ENCODE measurements at regions not wholly inside any gene's neighbourhood (a gene's known extent, or its start where the extent isn't known, plus 50 kb on each side); places are given as distances from the start of the nearest gene placed in this dataset.

GRCh38 chr3:56966104-56966503, 94.4 kb upstream of the SPATA12 start:
- WGBS, 5 donors: 90 to 98% (median 94%) methylated on average over 1 of the region's 1 CpG
- no peak for TF ChIP-seq POLR2A (IDR thresholded peaks at IDR 0.05)
- no peak for TF ChIP-seq POLR2AphosphoS5 (IDR thresholded peaks at IDR 0.05)
- TF ChIP-seq, protein P1, sequence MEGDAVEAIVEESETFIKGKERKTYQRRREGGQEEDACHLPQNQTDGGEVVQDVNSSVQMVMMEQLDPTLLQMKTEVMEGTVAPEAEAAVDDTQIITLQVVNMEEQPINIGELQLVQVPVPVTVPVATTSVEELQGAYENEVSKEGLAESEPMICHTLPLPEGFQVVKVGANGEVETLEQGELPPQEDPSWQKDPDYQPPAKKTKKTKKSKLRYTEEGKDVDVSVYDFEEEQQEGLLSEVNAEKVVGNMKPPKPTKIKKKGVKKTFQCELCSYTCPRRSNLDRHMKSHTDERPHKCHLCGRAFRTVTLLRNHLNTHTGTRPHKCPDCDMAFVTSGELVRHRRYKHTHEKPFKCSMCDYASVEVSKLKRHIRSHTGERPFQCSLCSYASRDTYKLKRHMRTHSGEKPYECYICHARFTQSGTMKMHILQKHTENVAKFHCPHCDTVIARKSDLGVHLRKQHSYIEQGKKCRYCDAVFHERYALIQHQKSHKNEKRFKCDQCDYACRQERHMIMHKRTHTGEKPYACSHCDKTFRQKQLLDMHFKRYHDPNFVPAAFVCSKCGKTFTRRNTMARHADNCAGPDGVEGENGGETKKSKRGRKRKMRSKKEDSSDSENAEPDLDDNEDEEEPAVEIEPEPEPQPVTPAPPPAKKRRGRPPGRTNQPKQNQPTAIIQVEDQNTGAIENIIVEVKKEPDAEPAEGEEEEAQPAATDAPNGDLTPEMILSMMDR (IDR thresholded peaks at IDR 0.05 in 8 of 11, conservative IDR thresholded peaks at IDR 0.05 in 3 of 11): no peak

DNA sequence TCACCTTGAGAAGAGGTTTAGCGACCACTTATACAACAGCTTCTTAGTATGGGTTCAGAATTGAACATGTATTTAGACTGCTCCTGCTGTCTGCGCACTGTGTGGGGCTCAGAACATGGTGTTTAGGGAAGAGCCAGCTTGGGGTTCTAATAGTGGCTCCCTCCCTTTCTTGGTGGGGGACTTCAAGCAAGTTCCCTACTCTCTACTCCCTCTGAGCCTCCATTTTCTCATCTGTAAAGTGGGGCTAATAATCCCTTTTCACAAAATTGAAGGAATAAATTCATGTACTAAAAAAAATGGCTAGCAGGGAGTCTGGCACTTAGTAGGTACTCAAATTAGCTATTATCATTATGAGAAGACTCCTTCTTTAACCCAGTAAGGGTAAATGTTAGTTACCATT, 97.5 kb upstream of the SPATA12 start:
- Histone ChIP-seq H3K4me1 (no peaks in the 10 kb centered on the region), H3K27ac (no peak overlapping the region), H3K36me3 (no peaks in the 10 kb centered on the region), H3K4me3 (no peak overlapping the region), H3K9me3 (peaks cover 0 to 16% (median 8%) of the 10 kb centered on the region in 8 donors), H3K27me3 (replicated peaks in 1 of 7) (no peaks in the 10 kb centered on the region)
- no peak for DNase-seq
- WGBS, 5 donors: 95 to 96% (median 95%) methylated on average over 2 of the region's 2 CpGs
- no peak for TF ChIP-seq POLR2A (IDR thresholded peaks at IDR 0.05)
- TF ChIP-seq POLR2AphosphoS5 (IDR thresholded peaks at IDR 0.05): no peak
- TF ChIP-seq, protein P1 (IDR thresholded peaks at IDR 0.05 in 8 of 11, conservative IDR thresholded peaks at IDR 0.05 in 3 of 11): no peak
- intact Hi-C loops (cut with DNase I; ENCODE audit: low total_unique reads): no loop called here

More at GRCh38 chr3:56966104-56966503, 94.4 kb upstream of the SPATA12 start:
- H3K4me1 ChIP-seq: peaks cover 0 to 15% (median 8%) of the 10 kb centered on the region in 6 donors
- no peak overlapping the region for H3K4me3 ChIP-seq
- H3K36me3 ChIP-seq: no peaks in the 10 kb centered on the region
- peaks cover 0 to 16% (median 8%) of the 10 kb centered on the region in 8 donors for H3K9me3 ChIP-seq
- no peaks in the 10 kb centered on the region for H3K27me3 ChIP-seq (replicated peaks in 1 of 7)
- DNase-seq: no peak
- intact Hi-C loops (cut with DNase I; ENCODE audit: low total_unique reads): no loop called here
- no peak overlapping the region for H3K27ac ChIP-seq

GRCh38 chr3:56962206-56962605, 98.3 kb upstream of the SPATA12 start:
- TF ChIP-seq, protein P1 (IDR thresholded peaks at IDR 0.05 in 8 of 11, conservative IDR thresholded peaks at IDR 0.05 in 3 of 11): no peak
- TF ChIP-seq POLR2A (IDR thresholded peaks at IDR 0.05) (no peak), POLR2AphosphoS5 (IDR thresholded peaks at IDR 0.05) (no peak)
- H3K36me3 ChIP-seq: no peaks in the 10 kb centered on the region
- H3K9me3 ChIP-seq: peaks cover 0 to 16% (median 8%) of the 10 kb centered on the region in 8 donors
- no peaks in the 10 kb centered on the region for H3K4me1 ChIP-seq
- no peak overlapping the region for H3K27ac ChIP-seq
- intact Hi-C loops (cut with DNase I; ENCODE audit: low total_unique reads): no loop called here
- no peaks in the 10 kb centered on the region for H3K27me3 ChIP-seq (replicated peaks in 1 of 7)
- DNase-seq: no peak
- H3K4me3 ChIP-seq: no peak overlapping the region
- WGBS, 5 donors: 84 to 92% (median 92%) methylated on average over 3 of the region's 3 CpGs

DNA sequence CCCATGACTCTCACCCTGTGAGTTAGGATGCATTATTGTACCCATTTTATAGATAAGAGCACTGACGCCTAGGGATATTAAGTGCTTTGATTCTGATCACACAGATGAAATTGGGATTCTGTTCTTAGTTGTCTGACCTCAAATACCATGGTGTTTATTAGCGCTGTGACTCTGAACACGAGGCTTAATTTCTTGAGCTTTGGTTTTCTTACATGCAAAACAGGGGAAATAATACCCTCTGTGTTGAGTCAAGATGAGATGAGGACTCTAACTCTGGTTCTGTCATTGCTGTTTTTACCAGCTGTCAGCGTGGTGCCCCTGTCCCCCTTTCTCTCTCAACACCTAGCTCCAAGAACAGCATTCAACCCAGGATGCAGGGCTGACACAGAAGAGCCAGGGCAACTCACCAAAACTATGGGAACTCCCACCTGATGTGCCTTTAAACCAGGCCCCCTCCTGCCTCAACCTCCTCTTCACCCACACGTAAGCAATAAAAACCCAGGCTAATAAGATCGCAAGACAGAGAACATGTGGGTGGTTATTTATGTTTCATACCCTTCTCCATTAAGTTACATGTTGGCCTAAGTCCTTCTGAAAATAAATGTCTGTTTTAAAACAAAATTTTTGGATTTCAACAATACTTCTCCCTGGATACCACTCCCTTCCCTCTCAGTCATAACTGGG, 100.1 kb upstream of the SPATA12 start:
- Histone ChIP-seq H3K4me3 (no peak overlapping the region), H3K27ac (no peak overlapping the region), H3K4me1 (no peaks in the 10 kb centered on the region), H3K27me3 (replicated peaks in 1 of 7) (no peaks in the 10 kb centered on the region), H3K9me3 (peaks cover 0 to 11% (median 8%) of the 10 kb centered on the region in 8 donors), H3K36me3 (no peaks in the 10 kb centered on the region)
- 73 to 87% (median 78%) methylated on average over 6 of the region's 6 CpGs for WGBS, 5 donors
- intact Hi-C loops (cut with DNase I; ENCODE audit: low total_unique reads): no loop called here
- TF ChIP-seq, protein P1 (IDR thresholded peaks at IDR 0.05 in 8 of 11, conservative IDR thresholded peaks at IDR 0.05 in 3 of 11): no peak
- DNase-seq: no peak

Data from spleen (tissue), 11 donors.